ENCODE measurements at regions not wholly inside any gene's neighbourhood (a gene's known extent, or its start where the extent isn't known, plus 50 kb on each side); places are given as distances from the start of the nearest gene placed in this dataset.
"Not testable (repeated sequence)": the region's sequence is repeated elsewhere in the genome, so short reads cannot be mapped to it uniquely, and the experiment has no call there.

GRCh38 chr12:20154052-20154451 lies 214.3 kb upstream of the PDE3A start:
- no peak for DNase-seq

- DNase-seq = no peak
Observed at GRCh38 chr12:20155374-20155773, 213.0 kb upstream of the PDE3A start.

- not testable (repeated sequence) for DNase-seq
Observed at GRCh38 chr12:20160899-20161298, 207.4 kb upstream of the PDE3A start.

- no peak for DNase-seq
Observed at GRCh38 chr12:20174528-20175175, 193.7 kb upstream of the PDE3A start.

GRCh38 chr12:20175704-20176388 lies 192.5 kb upstream of the PDE3A start:
- no peak for DNase-seq

- no peak for DNase-seq
Observed at GRCh38 chr12:20181416-20182180, 186.7 kb upstream of the PDE3A start.

- no peak for DNase-seq
Observed at GRCh38 chr12:20183563-20183962, 184.8 kb upstream of the PDE3A start.

GRCh38 chr12:20184514-20184913 lies 183.8 kb upstream of the PDE3A start:
- DNase-seq = no peak

- DNase-seq = no peak
Observed at GRCh38 chr12:20187456-20187855, 180.9 kb upstream of the PDE3A start.

- no peak for DNase-seq
Observed at GRCh38 chr12:20188930-20189653, 179.2 kb upstream of the PDE3A start.

GRCh38 chr12:20189767-20190166 lies 178.6 kb upstream of the PDE3A start:
- DNase-seq = no peak

GRCh38 chr12:20194171-20194570 lies 174.2 kb upstream of the PDE3A start:
- DNase-seq = peak in 1 of 3 experiments; percentile 30

GRCh38 chr12:20196767-20197166 lies 171.6 kb upstream of the PDE3A start:
- no peak for DNase-seq

GRCh38 chr12:20197411-20197810 lies 170.9 kb upstream of the PDE3A start:
- DNase-seq = no peak

- DNase-seq = no peak
Observed at GRCh38 chr12:20199780-20200179, 168.6 kb upstream of the PDE3A start.

GRCh38 chr12:20201733-20202132 lies 166.6 kb upstream of the PDE3A start:
- DNase-seq = no peak

- DNase-seq = peak in 1 of 3 experiments; percentile 29
Observed at GRCh38 chr12:20205854-20206253, 162.5 kb upstream of the PDE3A start.

GRCh38 chr12:20206410-20206809 lies 161.9 kb upstream of the PDE3A start:
- DNase-seq = no peak

- no peak for DNase-seq
Observed at GRCh38 chr12:20210621-20211215, 157.6 kb upstream of the PDE3A start.

- DNase-seq = no peak
Observed at GRCh38 chr12:20211541-20211940, 156.8 kb upstream of the PDE3A start.

- DNase-seq = no peak
Observed at GRCh38 chr12:20211981-20212421, 156.3 kb upstream of the PDE3A start.

- peak; percentile 41 to 78 (median 76) for DNase-seq
Observed at GRCh38 chr12:20212658-20213555, 155.4 kb upstream of the PDE3A start.

All from NCI-H1417 (cell line).